Tibial nerve (tissue), 4 donors: ENCODE measurements at regions not wholly inside any gene's neighbourhood (a gene's known extent, or its start where the extent isn't known, plus 50 kb on each side); places are given as distances from the start of the nearest gene placed in this dataset.

Source experiments
- CTCF ChIP-seq, 5 experiments: fragments of 200-600 bp in 3 of 5; fragments of 450-650 bp in 2 of 5; sonication (generic) in 3 of 5; IDR thresholded peaks; one replicate each; pipeline ENCODE4 v1.5.1; 2016 to 2019; ENCODE audit warnings: antibody characterized with exemption in 5 of 5, mild to moderate bottlenecking in 3 of 5, moderate library complexity in 2 of 5
- EP300 ChIP-seq, 2 donors: sonication (generic); formaldehyde crosslinking; IDR thresholded peaks; one replicate each; pipeline ENCODE4 v1.6.1; 2017; ENCODE audit warnings: antibody characterized with exemption in 2 of 2, mild to moderate bottlenecking in 1 of 2
- POLR2A ChIP-seq, 2 donors: fragments of 450-650 bp; IDR thresholded peaks; one replicate each; pipeline ENCODE4 v1.6.1; 2017; ENCODE audit warnings: antibody characterized with exemption in 2 of 2, mild to moderate bottlenecking in 2 of 2, moderate library complexity in 2 of 2

DNA sequence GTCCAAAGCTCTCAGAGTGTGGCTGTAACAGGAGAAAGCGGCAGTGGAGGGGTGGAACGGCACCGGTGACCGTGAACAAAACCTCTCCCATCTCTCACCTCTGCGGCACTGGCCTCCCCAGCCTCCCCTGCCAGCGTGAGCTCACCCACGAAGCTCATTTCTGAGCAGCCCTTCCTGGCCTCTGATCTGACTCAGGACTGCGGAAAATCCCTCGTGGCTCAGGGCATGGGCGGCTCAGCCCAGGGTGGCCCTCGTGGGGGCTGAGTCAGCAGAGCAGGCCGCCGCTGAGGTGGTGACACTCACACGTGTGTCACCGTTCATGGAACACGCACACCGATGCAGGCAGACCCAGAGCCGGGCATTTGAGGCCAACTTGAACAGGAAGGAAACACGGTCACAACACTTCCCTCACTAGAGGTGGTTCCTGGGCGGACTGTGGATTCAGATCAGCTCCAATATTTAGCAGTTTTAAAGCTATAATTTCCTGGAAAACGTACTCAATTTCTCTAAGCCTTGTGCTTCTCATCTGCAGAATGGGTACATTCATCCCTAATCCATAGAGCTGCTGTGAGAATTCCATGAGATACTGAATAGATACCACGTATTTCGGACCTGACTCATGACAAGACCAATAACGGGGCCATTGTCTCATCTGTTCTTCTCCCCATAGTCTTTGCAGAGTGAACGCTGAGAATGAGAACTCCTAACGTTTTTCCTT lies 115.0 kb upstream of the TMPRSS2 start:
- TF ChIP-seq CTCF (IDR thresholded peaks at IDR 0.05) (no peak), POLR2A (IDR thresholded peaks at IDR 0.05) (no peak), EP300 (IDR thresholded peaks at IDR 0.05) (no peak)
